ENCODE measurements at regions not wholly inside any gene's neighbourhood (a gene's known extent, or its start where the extent isn't known, plus 50 kb on each side); places are given as distances from the start of the nearest gene placed in this dataset.
"Not testable (repeated sequence)": the region's sequence is repeated elsewhere in the genome, so short reads cannot be mapped to it uniquely, and the experiment has no call there.

- no peak for DNase-seq
These were observed 162.5 kb downstream of the RAD51AP2 start for GRCh38 chr2:17355608-17356329.

DNA sequence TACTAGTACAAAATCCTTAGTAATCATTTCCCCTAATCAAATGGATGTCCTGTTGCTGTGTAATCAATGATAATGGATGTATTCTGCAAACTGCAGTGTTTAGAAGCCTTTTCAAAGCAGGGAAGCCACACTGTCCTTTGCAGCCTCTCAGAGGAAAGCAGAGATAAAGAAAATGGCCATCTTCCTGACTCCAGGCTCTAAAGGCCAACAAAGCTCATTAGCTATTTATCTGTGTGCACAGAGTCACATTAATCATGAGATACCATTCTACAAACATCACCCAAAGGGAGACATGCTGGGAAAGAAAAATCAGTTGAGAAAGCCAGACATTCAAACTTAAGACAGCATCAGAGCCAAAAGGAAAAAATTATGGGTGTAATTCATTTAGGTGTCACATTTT, 165.0 kb downstream of the RAD51AP2 start:
- no peak for DNase-seq

DNA sequence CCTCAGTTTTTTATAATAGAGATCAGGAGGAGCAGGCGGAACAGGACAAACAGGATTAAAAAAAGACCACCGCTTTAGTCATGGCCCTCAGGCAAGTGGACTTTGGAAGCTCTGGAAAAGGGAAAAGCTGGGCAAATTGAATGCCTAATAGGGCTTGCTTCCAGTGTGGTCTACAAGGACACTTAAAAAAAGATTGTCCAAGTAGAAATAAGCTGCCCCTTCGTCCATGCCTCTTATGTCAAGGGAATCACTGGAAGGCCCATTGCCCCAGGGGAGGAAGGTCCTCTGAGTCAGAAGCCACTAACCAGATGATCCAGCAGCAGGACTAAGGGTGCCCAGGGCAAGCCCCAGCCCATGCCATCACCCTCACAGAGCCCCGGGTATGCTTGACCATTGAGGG, 175.5 kb downstream of the RAD51AP2 start:
- not testable (repeated sequence) for DNase-seq

- DNase-seq, result no peak
These were observed 180.7 kb downstream of the RAD51AP2 start for GRCh38 chr2:17337507-17337906.

GRCh38 chr2:17336458-17336857, 181.8 kb downstream of the RAD51AP2 start:
- no peak for DNase-seq

DNA sequence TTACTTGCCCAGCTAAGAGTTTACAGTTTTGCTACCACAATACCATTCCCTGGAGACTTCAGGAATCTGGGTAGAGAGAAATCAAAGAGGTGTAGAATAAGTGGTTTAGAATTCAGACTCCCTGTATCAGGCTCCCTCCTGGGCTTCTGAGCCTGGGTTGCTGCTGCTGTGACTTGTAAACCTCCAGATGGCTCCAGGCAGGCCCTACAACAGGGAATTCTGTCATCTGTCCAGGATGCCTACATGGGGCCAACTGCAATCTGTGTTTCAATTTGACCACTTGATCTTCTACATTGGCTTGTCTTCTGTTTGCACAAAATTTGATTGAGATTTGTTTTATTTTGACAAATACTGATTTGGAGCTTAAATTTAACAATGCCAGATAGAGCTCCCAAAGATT, 183.9 kb downstream of the RAD51AP2 start:
- DNase-seq, result no peak

- DNase-seq, result no peak
These were observed 186.6 kb downstream of the RAD51AP2 start for GRCh38 chr2:17331636-17332035.

- DNase-seq, result no peak
These were observed 190.1 kb downstream of the RAD51AP2 start for GRCh38 chr2:17328161-17328560.

DNA sequence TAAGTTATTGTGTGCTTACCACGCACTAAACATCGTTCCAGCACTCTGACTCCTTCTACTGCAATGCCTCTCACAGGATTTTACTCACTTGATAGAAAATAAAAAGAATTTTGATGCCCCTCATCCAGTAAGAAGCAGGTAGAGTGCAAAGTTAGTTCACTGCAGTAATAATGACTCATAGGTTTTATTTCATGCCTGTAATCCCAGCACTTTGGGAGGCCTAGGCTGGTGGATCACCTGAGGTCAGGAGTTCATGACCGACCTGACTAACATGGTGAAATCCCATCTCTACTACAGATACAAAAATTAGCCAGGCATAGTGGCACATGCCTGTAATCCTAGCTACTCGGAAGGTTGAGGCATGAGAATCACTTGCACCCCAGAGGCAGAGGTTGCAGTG, 190.6 kb downstream of the RAD51AP2 start:
- DNase-seq, result no peak

DNA sequence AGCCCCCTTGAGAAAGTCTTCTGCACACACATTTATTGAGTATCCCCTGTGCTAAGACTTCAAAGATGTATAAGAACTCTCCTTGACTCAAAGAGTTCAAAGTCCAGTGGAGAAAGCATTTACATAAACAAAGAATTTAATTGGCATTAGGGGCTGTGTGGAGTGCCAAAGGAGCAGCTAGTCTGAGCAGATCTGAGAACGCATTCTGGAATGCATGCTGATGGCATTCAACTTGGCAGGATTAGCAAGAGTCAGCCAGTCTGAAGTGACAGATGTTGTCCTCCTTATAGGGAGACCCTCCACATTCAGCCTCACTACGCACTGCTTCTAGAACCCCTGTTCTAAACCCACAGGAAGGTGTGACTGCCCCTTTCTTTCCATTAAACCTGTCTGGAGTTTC, 191.5 kb downstream of the RAD51AP2 start:
- DNase-seq, result no peak

DNA sequence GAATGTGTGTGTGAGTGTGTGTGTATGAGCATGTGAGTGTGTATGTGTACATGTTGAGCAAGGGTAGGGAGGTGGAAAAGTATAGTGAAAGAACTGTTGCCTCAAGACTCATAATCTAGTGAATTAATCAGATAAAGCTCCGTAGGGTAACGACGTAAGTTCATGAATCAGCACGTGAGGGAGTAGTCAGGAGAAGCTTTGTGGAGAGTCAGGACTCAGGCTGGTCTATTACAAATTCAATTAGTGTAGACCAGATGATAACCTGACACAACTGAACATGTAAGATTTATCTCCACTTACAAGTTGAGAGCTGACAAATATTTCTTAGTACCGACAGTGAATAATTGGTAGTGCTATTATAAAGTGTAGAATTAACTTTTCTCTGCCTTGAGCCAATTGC, 194.5 kb downstream of the RAD51AP2 start:
- DNase-seq, result no peak

DNA sequence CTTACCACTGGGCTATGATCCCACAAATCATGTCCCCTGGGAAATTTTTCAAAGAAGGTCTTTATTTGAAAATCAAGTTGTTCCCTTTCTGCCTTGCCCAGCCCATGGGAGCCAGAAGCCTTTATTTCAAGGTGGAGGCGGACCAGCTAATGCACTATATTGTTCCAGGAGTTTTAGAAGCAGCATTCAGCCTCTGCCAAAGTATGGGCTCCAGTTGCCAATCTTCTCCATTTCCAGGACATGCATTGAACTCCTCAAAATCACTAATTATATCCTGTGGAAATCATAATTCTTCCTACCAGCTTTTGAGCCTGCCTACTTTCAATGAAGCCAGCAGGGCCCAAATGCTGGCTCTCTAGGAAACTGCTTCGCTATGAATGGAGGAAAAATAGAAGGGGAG, 195.8 kb downstream of the RAD51AP2 start:
- DNase-seq, result no peak

- no peak for DNase-seq
These were observed 199.2 kb downstream of the RAD51AP2 start for GRCh38 chr2:17319090-17319489.

DNA sequence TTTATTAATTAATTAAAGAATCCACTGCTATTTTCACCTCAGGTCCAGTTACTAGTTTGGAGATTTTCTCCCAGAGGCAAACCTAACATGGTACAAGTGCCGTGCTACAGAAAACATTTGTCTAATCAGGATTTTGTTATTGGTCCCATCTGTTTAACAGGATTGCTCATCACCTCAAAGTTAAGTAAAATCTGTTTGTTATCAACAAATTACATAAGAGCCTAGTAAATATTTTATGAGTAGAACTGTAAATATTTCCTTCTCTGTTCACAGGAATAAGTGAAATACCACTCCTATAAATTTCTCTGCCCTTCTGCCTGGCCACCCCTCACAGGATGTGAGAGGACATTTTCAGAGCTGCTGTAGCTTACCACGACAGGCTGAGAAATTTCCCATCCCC, 200.2 kb downstream of the RAD51AP2 start:
- DNase-seq, result no peak

GRCh38 chr2:17317439-17317976, 200.7 kb downstream of the RAD51AP2 start:
- no peak for DNase-seq

GRCh38 chr2:17313261-17313660, 205.0 kb downstream of the RAD51AP2 start:
- DNase-seq, result no peak

- no peak for DNase-seq
These were observed 206.3 kb downstream of the RAD51AP2 start for GRCh38 chr2:17311771-17312511.

DNA sequence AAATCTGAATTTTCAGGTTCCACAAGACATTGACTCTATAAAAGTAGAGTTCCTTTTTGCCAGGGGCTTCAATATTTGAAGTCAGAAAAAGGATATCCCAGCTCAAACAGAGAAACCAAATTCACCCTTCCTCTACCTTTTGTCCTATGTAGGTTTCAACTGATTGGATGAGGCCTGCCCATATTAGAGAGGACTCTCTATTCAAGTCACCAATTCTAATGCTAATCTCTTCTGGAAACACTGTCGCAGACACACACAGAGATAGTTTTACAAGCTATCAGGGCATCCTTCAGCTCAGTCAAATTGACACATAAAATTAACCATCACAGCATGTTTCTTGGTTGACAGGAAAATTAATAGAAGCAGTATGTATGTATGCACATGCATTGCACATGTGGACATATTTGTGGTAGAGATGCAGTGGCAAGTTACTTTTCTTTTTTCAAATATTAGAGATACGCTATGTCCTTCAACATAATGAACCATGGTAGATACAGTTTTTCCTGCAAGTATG, 207.1 kb downstream of the RAD51AP2 start:
- no peak for DNase-seq

DNA sequence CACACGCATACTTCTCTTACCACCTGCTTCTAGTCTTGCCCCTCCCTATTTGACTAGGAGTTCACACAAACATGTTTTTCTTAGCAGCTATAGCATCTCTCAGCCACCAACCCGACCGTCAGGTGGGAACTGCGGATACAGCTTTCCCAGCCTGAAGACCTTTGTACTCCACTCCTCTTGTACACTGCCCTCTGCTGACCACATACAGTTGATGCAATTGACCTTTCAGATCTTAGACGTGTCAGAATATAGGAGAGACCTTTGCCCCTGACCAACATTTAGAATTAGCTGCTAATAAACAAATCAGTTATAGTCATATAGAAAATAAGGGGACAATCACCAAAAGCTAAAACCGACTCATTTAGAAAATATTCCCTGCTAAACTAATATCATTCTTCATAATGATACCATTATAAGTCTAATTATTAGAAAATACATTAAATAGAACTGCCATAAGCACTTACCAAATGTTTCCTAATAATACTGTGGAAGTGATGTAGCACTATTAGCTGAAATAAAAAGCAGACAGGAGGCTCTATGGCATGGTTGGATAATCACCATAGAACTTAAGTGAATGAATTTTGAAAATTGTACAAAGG, 208.4 kb downstream of the RAD51AP2 start:
- no peak for DNase-seq

- no peak for DNase-seq
These were observed 209.1 kb downstream of the RAD51AP2 start for GRCh38 chr2:17309181-17309580.

DNA sequence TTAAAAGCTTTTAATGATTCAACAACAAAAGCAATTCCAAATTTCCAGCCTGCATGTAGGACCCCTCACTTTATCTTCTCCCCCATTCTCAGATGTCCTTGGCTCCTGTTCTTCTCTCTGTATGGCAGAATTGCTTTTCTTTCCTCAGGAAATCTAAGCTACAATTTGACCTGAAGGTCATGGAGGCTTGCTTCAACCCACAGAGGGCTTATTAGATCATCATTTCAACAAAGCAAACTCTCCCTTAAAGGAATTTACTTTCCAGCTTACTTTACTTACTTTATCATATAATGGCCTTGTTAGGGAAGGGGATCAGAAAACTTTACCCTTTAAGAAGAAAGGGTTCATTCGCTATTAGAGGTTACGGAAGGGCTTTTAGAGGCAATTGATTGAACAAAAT, 211.5 kb downstream of the RAD51AP2 start:
- no peak for DNase-seq

DNA sequence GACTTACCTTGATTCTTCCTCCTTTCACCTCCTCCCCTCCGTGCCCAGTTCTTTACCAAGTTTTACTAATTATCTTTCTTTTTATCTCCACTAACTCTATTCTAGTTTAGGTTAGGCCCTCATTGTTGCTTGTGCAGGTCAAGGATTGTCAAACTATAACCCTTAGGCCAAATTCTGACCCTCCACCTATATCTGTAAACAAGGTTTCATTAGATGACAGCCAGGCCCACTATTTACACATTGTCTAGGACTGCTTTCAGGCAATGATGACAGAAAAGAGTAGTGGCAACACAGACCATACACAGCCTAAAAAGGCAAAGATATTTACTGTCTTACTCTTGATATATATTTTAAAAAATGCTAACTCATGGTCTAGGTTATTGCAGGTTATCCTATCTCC, 212.0 kb downstream of the RAD51AP2 start:
- DNase-seq, result no peak

GRCh38 chr2:17303521-17303920, 214.7 kb downstream of the RAD51AP2 start:
- DNase-seq, result no peak

- DNase-seq, result no peak
These were observed 215.2 kb downstream of the RAD51AP2 start for GRCh38 chr2:17303054-17303453.
